HG03342 (cell line): ENCODE measurements at regions not wholly inside any gene's neighbourhood (a gene's known extent, or its start where the extent isn't known, plus 50 kb on each side); places are given as distances from the start of the nearest gene placed in this dataset.

Experiments
- ATAC-seq: cut with Tn5 transposase; IDR thresholded peaks from one replicate; pipeline ENCODE4 v1.9.1; 2021; ENCODE audit warnings: mild to moderate bottlenecking, moderate library complexity; ENCODE audit not compliant: unreplicated experiment

DNA sequence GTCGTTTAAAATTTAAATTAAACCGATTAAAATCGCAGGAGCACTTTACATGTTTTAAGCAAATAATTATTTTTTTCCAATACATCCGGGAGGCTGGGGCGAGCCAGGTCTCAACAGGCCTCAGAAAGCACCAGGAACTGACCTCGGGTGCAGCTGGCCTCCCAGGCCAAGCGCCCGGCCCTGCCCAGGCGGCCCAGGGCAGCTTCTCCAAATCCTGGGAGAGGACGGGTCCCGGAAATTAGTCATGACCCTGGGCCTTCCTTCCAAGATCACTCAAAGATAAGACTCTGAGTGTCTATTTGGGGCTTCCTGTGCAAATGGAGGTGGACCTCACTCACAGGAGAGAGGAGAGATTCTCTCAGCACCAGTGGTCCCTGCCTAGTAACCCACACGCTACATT is 177.1 kb downstream of the BCL11B start:
- ATAC-seq = no peak

DNA sequence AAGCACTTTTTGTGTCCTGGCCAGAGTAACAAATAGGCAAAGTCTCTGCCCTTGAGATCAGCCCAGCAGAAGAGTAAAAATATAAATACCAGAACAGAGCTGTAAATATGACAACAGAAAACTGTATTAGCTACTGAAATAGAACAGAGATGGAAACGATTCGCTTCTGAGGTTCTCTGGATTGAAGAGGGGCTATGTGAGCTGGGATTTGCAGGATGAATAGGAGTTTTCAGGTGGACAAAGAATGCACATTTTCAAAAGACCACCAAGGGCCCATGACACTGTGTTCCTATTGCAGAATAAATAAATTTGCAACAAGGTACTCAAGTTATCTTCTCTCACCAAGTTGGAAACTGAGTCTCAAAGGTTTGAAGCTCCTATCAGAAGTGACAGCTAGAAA is 176.6 kb downstream of the BCL11B start:
- ATAC-seq = no peak

DNA sequence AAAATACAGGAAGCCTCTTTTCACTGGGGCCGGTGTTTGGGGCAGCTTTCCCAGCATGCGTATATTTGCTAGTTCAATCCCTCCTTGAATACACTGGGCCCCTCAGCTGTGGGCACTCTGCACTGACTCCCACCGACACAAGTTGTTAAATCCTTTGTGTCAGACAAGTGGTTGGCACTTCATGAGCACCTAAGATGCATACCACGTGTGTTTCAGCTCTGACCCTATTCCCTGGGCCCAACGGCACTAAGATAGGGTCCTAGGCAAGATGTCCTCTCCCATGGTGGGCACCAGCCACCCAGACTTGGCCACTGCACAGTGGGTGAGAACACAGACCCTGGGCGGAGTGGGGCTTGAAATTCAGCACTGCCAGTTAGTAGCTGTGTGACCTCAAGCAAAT is 173.8 kb downstream of the BCL11B start:
- ATAC-seq = no peak

DNA sequence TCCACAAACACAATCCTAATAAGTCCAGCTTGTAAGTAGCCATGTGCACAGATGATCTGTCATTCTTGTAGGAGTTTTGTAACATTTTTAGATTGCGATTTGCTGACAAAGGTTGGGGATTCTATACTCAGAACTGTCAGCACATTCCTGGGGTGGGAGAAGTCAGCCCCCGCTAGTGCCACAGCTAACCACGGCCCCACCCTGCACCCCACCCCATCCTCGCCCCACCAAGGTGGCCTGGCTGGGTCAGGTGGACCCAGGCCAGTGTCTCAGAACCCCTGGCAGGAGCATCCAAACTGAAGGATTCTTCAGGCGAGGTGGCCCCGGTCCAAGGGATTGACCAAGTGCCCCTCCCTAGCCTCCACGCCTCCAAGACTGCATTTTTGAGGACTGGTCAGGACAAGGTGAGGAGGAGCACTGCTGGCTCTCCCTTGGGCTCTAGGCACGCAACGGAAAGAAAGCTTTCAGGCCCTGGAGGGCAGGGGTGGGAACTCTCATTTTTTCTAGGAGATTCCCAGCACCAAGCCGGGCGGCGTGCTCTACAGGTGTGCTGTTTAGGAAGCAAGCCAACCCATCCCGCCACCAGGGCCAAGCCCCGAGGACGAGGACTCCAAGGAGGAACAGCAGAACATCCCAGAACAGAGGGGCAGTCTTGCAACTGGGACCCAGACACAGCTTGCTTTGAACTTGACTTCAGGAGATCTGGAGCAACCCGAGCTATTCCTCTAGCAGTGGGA is 172.8 kb downstream of the BCL11B start:
- no peak for ATAC-seq

DNA sequence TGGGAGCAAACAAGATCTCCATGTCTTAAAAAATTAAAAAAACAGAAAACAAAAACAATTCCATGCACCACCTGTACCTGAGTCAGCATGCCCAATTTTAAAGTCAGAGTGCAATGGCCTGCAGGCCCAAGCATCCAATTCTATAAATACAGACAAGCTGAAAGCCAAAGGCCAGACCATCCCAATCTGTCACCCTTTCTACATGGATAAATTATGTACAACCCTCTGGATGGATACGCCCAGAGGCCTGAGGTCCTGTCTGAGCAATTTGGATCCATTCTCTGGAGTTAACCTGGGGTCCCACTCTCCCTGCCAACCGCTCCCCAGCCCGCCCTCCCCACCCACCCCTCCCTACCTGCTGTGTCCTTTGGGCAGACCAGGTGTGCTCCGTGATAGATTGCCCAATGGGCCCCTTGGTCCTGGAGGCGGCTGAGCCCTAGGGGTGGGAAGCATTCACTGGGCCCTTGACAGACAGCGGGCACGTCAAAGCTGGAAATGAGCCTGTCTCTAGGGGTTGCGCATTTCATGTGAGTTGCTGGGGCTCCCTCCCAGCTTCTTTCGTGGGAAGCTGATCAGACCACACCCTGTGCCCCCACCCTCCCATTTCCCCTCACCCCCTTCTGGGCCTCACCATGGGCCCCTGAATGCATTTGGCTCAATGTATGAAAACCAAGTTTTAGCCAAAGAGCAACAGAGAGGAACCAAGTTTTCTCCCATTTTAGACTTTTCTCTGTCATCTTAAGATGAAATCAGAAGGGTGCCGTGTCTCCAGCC is 171.3 kb downstream of the BCL11B start:
- no peak for ATAC-seq

DNA sequence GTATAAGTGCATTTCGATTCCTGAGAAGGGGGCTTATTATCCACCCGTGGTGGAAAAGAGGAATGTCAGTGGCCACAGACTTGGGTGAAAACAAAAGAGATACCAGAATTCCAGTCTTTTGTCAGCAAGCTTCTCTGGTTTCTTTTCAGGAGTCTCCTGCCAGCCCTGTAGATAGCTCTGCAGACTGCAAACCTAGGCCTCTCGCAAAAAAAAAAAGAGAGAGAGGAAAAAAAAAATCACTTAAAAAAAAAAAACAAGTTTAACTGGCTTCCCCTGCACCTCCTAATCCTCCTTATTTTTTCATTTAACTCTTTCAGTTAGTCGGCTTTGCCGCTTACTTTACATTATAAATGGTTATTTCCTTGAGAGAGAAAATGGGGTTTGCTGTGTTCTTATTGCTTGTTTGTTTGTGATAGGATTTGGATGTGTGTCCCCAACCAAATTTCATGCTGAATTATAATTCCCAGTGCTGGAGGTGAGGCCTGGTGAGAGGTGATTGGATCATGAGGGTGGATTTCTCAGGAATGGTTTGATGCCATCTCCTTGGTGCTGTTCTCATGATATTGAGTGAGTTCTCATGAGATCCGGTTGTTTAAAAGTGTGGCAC is 170.0 kb downstream of the BCL11B start:
- no peak for ATAC-seq

DNA sequence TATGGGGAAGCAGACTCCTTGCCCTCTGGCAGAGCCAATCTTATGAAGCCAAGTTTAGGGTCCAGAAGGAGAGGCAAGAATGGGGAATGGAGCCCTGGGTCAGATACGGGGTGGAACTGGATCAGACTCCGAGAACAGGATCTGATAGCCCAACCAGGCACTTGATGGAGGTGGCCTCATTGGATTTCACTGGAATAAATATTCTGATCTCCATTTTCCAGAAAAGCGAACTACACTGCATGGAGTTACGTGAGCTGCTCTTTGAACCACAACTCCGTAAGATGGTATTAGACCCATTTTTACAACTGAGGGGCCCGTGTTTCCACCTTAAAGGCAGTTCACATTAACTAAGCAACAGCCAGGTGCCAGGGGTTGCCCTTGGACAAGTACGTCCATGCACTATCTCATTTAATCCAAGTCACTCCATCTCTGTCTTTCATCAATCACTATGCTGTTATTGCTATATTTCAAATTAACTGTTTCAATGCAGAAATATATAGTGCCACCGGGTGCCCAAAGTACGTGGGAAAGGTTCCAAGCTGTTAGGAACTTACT is 155.2 kb downstream of the BCL11B start:
- ATAC-seq = no peak

DNA sequence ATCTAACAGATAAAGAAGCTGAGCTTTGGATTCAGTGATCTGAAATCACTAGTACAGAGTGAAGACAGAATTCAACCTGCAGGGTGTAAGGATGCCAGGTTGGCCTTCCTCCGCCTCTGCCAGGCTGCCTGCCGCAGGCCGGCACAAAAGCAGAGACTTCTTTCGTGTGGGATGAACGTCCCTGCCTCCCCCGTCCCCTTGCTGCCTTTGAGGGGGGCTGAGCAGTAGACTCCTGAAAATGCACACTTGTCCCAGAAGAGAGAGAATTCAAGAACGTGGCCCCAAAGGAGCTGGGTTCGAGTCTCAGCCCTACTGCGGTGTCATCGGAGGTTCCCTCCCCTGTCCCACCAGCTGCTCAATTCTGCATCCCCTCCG is 154.3 kb downstream of the BCL11B start:
- no peak for ATAC-seq

DNA sequence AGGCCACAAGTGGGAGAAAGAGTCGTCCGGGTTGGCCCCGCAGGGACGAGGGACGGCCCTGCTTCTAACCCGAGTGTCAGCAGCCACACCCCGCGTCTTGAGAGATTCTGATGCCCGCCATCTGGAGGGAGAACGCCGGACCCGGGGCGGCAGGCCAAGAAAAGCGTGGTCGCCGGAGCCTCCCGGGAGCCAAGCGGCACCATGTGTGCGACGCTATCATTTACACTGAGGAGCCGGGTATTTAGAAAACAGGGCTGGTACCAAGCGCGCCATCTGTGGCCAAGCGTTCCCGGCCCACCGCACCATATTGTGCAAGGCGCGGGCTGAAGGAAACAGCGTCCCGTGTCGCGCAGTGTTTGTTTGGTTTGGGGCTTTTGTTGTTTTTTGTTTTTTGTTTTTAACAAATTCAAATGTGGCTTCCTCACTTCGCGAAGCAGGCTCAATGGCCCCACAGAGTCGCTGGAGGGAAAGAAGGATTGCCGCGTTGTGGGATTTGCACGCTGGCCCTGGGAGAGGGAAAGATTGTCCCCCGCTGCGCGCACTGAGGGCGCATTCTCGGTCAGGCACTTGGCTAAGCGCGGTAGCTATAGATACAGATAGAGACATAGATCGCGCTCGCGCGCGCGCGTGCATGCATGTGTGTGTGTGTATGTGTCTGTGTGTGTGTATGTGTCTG is 153.8 kb downstream of the BCL11B start:
- no peak for ATAC-seq

DNA sequence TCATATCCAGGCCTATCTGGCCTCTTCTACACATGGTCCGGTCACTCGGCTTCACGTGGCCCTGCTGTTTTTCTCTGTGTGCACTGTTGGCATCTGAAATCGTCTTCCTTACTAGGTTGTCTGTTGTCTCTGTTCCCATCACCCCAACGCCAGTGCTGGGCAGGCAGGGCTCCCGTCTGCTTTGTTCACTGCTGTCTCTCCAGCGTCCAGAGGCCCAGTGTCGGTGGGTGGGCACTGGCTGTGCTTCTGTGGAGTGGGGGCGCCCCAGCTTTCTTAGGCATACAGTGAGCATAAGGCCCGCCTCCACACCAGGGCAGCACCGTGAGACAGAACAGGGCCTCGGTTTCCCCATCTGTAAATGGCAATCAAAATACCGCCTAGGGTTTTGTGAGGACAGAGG is 153.1 kb downstream of the BCL11B start:
- no peak for ATAC-seq
